HG03196 (cell line): ENCODE measurements at regions not wholly inside any gene's neighbourhood (a gene's known extent, or its start where the extent isn't known, plus 50 kb on each side); places are given as distances from the start of the nearest gene placed in this dataset.

ENCODE experiments used
- ATAC-seq: cut with Tn5 transposase; IDR thresholded peaks from one replicate; pipeline ENCODE4 v1.9.1; 2021; ENCODE audit not compliant: unreplicated experiment

DNA sequence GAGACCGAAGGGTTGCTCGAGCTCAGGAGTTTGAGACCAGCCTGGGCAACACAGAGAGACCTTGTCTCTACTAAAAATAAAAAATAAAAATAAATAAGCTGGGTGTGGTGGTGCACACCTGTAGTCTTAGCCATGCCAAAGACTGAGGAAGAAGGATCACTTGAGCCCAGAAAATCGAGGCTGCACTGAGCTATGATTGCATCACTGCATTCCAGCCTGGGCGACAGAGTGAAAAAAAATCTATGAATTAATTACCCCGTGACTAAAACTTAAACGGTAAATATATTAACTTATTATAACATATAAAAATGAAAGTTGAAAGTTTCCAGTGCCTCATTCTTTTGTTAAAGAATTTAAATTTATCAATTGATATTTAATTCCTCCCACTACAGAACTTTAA lies 273.7 kb downstream of the KLF12 start:
- ATAC-seq: no peak

- ATAC-seq: no peak
These were observed 274.4 kb downstream of the KLF12 start for GRCh38 chr13:73859841-73860240.

- no peak for ATAC-seq
These were observed 277.1 kb downstream of the KLF12 start for GRCh38 chr13:73857106-73857505.

GRCh38 chr13:73851104-73851503 lies 283.1 kb downstream of the KLF12 start:
- no peak for ATAC-seq

GRCh38 chr13:73850104-73850873 lies 283.9 kb downstream of the KLF12 start:
- ATAC-seq: no peak

GRCh38 chr13:73849292-73849691 lies 284.9 kb downstream of the KLF12 start:
- ATAC-seq: no peak

GRCh38 chr13:73844986-73845385 lies 289.2 kb downstream of the KLF12 start:
- ATAC-seq: no peak

- ATAC-seq: no peak
These were observed 291.6 kb downstream of the KLF12 start for GRCh38 chr13:73842626-73843025.

DNA sequence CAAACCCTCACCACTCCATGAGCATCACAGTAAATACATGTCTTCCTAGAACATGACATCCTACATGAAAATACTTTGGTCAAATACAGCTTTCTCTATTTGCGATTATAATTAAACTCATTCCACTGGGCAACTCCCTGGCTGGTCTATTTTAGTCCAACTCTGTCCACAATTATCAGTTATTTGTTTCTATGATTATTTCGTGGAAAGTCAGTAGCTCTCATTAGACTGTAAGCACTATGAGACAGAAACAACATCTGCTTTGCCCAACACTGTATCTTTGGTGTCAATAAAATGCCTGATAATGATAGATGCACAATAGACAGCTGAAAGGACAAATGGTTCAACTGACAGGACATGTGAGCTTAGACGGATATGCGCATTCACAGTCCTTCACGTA lies 292.0 kb downstream of the KLF12 start:
- ATAC-seq: no peak

- ATAC-seq: no peak
These were observed 297.1 kb downstream of the KLF12 start for GRCh38 chr13:73837147-73837546.

- peak; percentile 56 for ATAC-seq
These were observed 299.0 kb downstream of the KLF12 start for GRCh38 chr13:73835138-73835721.

DNA sequence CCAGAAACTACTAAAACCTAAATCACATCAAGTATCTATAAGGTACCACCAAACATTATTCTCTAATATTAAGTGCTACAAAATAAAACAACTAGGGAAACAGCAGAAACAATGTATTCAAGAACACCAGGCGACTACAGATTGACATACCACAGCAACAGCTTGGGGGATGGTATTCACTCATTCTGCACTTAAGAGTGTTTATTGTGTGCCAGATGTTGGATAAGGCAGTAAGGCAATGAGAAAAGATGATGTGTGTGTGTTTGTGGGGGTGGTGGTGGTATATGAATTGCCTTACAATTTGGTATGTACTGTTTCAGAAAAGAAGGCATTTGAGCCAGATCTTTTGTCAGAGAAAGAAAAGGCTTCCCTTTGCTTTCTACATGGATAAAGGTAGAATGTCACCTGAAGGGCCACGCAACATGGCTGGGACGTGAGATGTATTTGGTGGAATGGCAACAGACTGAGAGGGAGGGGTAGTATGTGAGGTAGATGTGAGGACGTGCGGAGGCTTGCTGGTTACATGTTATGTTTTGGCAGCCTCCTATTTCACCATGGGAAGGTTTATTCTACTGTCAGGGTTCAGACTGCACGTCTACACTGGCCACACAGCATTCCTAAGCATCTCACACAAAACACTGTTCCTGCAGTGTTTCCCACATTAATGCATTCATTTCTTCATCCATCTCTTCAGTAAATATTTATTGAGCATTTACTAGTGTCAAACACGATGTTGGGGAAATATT lies 300.7 kb downstream of the KLF12 start:
- ATAC-seq: no peak

GRCh38 chr13:73832825-73833224 lies 301.4 kb downstream of the KLF12 start:
- no peak for ATAC-seq

DNA sequence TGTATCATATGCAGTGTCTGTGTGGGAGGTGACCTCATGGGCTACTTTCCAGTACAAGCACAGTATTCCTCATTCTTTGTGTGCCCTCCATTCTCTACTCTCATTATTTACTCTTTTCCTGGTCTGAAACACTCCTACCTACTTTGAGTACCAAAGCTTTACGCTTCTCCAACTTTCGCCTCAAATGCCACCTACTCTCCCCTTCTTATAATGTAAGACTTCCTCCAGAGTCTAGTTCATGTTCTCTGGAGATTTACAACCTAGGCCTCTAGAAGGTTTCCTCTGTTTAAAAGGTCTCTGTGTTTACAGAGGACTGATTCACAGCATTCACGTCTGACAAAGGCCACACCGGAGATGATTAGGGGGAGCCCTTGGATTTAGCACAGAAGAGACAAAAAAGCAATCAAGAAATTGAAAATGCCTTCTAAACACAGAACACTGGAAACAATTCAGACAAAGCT lies 302.0 kb downstream of the KLF12 start:
- no peak for ATAC-seq

- no peak for ATAC-seq
These were observed 304.8 kb downstream of the KLF12 start for GRCh38 chr13:73829416-73829815.

DNA sequence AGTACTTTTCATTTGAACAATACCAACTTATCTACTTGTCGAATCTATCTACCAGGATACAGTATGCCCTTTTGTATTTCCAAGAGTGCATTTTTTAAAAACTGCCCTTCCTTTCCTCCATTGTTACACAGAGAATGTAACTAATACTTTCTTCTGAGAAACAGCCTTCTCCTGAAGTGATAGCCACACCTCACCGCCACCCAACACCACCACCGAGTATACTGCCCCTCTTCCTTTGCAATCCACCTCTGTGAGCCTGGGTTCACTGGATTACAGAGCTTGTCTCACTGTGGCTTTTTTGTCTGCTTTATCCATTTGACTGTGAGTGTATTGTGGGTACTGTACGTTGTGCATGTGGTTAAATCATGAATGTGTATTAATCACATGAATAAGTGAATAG lies 305.4 kb downstream of the KLF12 start:
- no peak for ATAC-seq

GRCh38 chr13:73827434-73827833 lies 306.8 kb downstream of the KLF12 start:
- no peak for ATAC-seq

DNA sequence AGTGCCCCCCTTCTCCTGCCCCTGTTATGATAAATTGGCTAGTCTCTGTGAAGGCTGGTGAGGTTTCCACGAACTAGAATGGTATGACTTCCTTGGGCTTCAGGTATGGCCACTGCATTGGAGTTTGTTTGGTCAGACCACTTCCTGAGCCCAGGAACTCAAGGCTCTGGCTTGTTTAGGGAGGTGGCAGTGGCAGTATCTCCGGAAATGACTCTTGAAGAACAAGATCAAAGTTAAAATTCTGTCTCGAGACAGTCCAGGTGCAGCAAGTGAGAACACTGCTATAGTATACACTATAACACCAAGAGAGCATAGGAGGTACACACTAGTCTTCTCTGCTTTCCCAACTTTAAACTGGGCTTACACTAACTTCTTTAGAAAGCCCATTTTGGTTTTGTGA lies 309.1 kb downstream of the KLF12 start:
- ATAC-seq: no peak

DNA sequence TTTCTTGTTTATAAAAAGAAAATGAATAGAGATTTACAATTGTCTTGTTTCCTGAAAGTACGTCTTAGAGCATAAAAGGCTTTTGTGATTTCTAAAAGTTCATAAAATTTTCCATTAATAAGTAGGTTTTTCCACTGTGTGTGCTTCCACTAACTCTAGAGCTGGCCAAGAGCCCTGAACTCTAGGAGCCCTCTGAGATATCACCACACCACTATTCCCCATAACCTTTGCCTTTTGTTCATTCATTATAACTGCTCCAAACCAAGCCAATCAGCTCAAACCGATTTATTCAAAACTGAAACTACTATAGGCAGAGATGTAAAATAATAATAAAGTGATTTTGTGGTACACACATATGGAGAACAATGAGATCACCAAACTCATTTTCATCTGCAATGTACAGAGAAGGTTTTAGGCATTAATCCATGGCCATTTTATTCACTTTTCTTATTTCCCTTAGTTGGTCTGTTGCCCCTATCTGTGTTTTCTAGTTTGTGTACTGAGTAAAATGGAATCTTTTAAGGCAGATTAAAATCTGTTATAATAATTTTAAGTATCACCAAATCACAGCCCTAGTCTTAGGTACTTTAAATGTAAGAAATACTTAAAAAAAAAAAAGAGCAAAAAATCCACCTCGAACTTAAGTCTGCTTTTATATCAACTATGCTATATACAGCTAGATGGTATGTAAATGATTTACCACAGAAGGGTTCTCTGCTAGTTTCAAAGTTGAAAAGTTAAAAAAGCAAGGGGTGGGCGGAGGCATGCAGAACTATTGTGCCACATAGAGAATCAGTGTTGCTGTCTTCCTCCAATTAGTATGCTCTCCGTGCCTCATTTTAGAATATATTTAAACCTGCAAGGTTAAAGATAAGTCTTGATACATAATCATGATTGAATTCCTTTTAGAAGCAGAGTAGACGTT lies 311.3 kb downstream of the KLF12 start:
- no peak for ATAC-seq

DNA sequence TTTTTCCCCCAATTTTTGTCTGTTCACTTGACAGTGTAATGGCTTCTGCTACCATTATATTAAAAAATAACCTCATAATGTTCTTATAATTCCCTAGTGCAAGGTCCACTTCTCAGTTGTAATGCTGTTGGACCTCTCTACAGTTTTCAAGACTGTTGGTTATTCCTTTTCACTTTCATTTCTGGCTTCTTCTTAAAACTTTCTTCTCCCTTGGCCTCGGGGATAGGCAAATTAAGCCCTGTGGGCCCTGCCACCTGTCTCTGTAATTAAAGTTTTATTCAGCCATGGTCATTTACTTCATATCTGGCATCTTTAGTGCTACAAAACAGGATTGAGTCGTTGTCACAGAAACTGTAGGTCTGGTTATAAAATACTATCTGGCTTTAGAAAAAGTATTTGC lies 313.5 kb downstream of the KLF12 start:
- ATAC-seq: peak; percentile 53

DNA sequence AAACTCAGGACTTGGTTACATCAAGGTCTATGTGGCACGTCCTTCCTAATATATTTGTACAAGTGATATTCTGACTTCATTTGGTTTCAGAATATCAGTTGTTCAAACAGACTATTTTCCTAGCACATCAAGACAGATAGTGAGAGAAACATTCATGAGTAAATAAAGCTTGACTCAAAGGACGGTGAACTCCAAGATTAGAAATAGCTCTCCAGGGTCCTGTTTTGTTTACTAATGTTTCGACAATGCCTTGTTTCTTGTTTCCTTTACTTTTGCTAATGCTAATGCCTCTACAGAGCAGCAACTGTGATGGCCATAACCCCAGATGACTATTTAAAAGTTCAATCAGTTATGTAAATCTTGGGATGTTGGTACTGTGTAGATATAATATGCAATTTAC lies 313.9 kb downstream of the KLF12 start:
- no peak for ATAC-seq
